ACHN (cell line): ENCODE measurements at regions not wholly inside any gene's neighbourhood (a gene's known extent, or its start where the extent isn't known, plus 50 kb on each side); places are given as distances from the start of the nearest gene placed in this dataset.
A peak's percentile ranks its signal among the peaks of the same experiment; 100 is the strongest.

Source experiments
- DNase-seq: peaks from one replicate; pipeline ENCODE4 v3.0.0-alpha.2; 2015
- in situ Hi-C: cut with HindIII; loops from 2 replicates; pipeline ENCODE4 v1.10.0; 2017; ENCODE audit warnings: low sequenced_read_pairs, low pct_ligation_motif_present, low pct_unique_long_range_greater_than_20kb

DNA sequence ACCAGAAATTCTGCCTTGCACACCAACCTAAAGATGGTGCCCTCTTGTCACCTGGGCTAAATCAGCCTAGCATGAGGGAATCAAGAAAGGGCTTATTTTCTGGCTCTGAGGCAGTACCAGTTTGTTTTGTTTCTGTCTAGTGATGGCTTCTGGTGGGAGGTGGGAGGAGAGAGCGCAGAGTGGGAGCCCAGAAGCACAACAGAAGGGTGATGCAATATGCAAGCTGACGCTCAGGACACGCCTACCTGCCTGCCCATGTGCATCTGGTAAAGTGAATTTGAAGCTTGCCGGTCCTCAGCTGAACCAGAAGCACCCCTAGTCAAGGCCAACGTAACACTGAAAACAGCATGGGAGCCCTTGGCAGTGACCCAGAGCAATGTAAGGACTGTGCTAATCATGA, 138.4 kb upstream of the TIAM1 start:
- no peak for DNase-seq
- in situ Hi-C loops = no loop called here

DNA sequence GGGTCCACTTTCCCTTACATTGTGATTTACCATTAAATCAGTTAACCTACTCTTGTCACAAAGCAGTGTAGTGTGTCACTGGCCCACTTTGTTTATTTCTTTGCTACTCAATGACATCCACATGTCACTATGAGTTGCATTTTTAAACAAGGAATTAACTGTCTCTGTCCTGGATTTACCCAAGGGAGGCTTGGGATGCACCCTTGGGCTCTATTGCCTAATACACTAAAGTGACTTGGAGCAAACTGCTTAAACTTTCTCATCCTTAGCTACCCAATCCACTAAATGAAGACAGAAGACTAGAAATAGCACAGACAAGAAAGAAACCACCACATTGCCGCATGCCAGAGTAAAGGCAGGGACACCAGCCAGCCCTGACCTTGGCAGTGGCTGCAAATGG, 136.2 kb upstream of the TIAM1 start:
- in situ Hi-C loops = no loop called here
- no peak for DNase-seq

DNA sequence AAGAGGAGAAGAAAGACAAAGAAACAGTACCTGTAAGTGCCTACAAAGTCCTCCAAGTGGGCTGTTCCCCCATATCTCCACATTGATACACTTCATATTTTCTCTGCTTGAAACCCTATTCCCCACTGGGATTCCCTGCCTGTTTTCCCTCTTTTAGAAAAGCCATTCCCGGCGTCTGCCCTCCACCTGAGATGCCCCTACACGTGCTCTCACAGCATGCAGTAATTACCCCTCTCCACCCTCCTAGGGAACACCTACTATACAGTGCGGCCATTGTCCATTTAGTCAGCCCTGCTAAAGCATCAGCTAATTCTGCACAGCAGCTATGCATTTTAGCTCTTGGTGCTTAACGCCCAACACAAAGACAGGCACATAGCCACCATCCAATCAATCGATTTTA, 135.7 kb upstream of the TIAM1 start:
- in situ Hi-C loops = no loop called here

DNA sequence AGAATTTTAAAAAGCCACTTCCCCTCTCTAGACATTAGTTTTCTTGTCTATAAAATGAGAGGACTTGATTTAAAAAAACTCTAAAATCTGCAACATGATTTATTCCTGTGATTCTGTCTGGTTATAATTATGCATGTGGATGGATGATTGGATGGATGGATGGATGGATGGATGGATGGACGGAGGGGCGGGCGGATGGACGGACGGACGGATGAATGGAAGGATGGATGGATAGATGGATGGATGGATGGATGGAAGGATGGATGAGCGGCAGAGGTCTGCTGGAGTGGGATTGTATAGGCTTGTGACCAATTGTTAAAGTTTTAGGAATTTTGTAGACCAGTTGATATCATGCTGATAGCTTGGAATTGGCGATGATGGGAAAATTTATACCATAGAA, 135.2 kb upstream of the TIAM1 start:
- no peak for DNase-seq
- in situ Hi-C loops = no loop called here

More for the DNA sequence above, 135.7 kb upstream of the TIAM1 start:
- no peak for DNase-seq

DNA sequence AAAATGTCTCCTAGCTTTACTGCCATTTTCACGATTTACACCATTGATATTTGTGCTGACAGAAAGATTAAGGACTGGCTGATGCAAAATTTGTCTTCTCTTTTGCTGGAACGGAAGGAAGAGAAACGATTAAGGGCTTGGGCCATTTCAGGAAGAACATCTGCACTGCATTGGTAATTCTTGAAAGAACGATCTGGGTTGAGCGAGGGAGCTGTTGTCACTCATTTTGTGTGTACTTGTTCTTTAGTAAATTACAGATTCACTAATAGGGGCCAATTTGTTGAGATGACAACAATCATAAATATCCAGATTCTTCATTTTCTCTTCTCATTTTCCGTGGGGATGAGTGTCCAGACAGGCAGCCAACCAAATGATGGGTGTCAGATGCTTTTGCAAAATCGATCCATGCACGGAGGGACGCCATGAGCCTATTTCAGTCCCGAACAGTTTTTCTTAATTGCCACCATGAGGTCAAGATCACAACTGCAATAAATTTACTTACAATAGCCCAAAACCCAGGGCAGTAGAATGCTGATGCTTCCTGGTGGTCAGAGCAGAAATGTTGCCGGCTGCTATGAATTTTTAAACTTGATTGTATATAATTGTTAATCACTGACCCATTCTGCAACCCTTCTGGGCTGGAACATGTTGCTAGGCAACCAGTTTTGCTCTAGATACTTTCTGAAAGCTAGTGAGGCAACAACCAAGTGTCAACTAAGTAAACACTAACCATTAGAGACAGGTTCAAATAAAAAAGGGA, 132.4 kb upstream of the TIAM1 start:
- in situ Hi-C loops = no loop called here

DNA sequence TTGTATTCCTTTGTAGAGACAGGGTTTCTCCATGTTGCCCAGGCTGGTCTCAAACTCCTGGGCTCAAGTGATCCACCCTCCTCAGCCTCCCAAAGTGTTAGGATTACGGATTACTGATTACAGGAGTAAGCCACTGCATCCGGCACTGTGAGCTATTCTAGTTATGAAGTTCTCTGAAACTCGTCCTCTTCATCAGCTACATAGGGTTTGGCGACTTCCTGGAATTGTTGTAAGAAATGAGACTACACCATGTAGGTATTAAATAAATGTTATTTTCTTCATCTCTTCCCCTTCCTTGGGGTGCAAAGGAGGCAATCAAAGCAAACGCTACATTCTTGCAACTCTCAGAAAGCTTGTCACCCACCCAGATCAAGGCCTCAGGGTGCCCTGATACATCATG, 131.2 kb upstream of the TIAM1 start:
- in situ Hi-C loops = no loop called here

More for the DNA sequence above, 132.4 kb upstream of the TIAM1 start:
- no peak for DNase-seq

DNA sequence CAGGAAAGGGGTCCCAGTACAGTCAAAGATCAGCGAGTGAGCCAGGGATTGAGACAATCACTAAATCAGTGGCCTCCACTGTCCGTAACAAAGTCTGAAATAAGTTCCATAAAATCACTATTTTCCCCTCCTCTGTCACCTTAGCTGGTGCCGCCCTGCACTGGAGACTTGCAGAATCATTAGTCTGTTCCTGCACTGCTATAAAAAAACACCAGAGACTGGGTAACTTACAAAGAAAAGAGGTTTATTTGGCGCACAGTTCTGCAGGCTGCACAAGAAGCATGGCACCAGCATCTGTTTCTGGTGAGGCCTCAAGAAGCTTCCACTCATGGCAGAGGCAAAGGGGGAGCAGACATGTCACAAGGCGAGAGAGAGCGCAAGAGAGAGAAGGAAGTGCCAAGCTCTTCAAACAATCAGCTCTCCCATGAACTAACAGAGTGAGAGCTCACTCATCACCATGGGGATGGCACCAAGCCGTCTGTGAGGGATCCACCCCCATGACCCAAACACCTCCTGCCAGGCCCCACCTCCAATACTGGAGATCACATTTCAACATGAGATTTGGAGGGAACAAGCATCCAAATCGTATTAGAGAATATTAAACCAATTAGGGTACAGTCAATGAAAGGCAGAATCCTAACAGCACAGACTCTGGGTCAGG, 129.8 kb upstream of the TIAM1 start:
- in situ Hi-C loops = no loop called here
- DNase-seq = no peak

More for the DNA sequence above, 131.2 kb upstream of the TIAM1 start:
- DNase-seq = no peak

DNA sequence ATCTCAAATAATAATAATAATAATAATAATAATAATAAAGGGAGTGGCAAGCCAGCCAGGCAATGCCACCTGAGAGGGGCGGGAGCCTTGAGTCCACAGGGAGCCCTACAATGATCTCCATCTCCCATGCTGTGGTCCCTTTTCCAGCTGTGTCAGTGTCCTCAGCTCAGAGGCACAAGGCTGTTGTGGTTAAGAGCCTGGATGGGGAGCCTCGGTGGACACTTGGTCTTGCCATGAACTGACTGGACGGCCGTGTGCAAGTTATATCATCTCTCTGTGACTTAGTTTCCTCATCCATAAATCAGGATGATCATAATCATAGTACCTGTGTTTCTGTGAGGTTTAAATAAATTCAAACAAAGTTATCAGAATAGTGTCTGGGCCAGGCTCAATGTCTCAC, 127.8 kb upstream of the TIAM1 start:
- in situ Hi-C loops = no loop called here

DNA sequence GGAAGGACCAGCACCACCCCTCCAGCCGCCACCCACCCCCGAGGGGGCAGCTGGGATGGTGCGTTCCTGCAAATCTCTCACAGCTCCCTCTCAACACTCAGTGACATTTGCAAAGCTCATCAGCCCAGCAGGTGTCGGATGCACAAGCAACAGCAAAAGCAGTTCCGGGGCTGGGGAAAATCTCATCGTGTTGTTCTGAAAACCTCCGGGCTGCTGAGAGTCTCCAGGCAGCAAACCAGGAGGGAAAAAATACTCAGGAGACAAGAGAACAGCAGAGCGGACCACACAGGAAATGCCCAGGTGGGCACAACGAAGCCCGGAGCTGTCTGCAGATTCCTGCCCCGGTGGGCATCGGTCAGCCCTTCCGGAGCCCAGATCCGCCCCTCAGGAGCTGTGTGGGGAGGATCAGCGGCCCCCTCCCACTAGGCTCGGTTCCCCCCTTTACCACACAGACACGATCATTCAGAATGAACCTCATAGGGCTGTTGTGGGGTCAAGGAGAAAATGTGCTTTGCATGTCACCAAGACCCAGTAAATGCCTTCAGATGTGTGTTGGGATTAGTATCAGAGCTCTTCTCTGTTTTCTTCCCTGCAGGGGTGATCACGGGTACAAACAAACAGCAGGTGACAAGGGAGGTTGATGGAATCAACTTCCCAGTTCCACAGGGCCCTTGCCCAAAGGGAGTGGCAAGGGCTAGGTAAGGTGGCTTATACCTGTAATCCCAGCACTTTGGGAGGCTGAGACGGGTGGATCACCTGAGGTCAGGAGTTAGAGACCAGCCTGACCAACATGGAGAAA, 127.0 kb upstream of the TIAM1 start:
- no peak for DNase-seq
- in situ Hi-C loops = no loop called here

More for the DNA sequence above, 127.8 kb upstream of the TIAM1 start:
- no peak for DNase-seq

DNA sequence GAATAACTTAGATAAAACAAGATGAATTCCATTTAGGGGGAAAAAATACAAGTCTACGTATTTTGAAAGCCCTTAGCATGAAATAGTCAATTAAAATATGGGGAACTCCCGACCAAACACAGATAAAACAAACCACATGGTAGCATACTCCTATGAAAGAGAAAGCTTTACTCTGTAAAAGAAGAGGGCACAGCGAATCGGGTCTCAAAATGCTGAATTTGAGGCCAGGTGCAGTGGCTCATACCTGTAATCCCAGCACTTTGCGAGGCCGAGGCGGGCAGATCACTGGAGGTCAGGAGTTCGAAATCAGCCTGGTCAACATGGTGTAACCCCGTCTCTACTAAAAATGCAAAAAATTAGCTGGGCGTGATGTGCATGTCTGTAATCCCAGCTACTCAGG, 116.9 kb upstream of the TIAM1 start:
- in situ Hi-C loops = no loop called here
- DNase-seq = no peak

DNA sequence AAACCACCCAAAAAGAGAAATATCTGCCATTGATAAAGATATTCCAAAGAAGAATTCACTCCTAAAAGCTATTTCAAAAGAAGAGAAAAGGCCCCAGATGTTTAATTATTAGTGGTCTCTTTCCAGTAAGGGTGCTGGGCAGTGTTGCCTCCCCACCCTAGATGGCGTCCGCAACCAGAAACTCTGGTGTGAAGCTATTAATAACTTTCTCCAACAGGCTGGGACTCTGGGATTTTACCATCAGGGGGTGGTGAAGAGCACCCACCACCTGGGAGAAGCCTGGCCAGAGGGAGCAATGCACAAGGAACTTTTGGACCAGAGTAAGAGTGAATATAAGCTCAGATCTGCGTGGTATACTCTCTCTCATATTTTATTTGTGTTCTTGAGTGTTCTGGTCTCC, 115.4 kb upstream of the TIAM1 start:
- DNase-seq = no peak
- in situ Hi-C loops = no loop called here

DNA sequence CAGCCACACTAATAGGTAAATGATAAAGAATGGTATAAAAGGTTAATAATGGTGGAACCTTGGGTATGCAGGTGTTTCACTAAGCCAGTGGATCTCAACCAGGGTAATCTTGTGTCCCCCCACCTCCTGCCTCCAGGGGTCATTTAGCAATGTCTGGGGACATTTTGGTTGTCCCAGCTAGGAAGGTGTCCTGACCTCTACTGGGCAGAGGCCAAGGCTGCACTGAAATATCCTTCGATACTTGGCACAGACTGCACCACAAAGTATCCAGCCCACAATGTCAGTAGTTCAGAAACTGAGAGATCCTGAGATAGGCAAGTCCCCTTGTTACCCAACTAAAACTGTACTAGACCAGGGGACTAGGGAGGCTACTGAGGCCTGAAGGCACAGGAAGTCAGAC, 113.6 kb upstream of the TIAM1 start:
- in situ Hi-C loops = no loop called here

DNA sequence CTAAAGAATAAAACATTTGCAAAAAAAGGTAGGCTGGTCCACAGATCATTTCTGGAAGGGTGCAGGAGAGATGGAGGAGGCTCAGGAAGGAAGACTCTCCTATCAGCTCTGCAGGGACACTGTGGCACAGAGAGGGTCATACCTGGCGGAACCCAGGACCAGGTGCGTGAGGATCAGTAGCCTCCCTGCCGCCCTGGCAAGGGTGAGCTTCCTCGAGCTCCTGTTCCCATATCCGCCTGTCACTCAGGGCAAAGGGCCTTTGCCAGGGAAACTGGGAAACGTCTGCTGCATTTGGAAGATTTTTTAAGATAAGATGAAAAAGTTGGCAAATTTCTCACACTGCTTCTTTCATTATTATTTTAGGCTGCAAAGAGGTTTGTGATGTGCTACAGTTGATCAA, 112.1 kb upstream of the TIAM1 start:
- in situ Hi-C loops = no loop called here
- DNase-seq = no peak

More for the DNA sequence above, 113.6 kb upstream of the TIAM1 start:
- DNase-seq = peak; percentile 3

DNA sequence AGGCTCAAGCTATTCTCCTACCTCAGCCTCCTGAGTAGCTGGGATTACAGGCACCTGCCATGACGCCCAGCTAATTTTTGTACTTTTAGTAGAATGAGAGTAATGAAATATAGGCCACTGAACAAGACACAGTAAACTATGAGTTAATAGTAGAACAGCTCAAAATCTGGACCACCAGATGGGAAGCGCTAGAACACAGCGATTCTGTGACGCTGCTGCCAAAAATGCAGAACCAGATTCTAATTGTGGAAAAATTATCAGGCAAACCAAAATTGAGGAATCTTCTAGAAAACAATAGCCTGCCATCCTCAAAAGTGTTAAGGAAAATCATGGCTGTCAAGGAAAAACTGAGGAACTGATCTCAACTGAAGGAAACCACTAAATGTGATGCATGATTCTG, 111.4 kb upstream of the TIAM1 start:
- in situ Hi-C loops = no loop called here
- no peak for DNase-seq

DNA sequence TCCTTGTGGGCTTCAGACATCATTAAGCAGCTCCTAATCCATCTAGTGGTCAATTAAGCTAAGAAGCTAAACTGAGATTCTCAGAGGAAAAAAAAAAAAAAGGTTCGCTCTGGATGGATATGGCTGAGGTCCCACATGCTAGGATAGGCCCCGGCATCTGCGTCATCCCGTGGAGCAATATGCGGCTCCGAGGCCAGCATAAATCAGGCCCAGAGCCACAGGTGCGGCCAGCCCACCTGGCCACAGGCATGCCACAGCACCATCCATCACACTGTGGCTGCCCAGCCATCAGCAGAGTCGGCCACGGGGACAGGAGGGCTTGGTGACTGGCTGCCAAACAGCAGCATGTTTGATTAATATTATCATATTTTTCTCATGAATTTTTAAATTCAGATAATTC, 106.9 kb upstream of the TIAM1 start:
- in situ Hi-C loops = no loop called here
- DNase-seq = no peak

DNA sequence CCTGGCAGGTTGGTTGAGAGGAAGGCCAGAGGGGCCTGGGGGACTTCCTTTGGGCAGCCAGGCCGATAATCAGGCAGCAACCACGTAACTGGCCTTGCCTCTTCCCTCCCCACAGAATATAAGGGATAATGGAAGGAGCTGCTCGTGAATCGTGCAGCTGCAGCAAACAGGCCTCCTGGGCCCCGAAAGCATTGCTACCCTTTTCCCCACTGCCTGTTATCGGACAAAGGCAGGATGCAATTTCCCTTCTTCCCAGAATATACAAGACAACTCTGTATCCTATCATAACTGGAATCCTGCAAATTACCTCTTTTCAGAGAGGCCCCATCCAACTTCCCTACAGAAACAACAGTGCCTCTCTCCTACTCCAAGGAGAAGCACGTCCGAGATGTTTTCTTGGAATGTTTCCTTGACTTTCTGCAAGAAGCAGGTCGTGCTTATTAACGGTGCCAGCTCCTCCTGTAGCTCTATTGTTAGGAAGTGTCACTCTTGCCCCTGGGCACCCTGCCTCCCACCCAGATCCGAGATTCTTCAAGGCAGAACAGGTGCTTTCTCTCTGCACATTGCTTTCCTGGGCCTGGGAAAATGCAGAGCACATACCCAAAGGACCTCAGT, 106.0 kb upstream of the TIAM1 start:
- DNase-seq = no peak
- in situ Hi-C loops = no loop called here

DNA sequence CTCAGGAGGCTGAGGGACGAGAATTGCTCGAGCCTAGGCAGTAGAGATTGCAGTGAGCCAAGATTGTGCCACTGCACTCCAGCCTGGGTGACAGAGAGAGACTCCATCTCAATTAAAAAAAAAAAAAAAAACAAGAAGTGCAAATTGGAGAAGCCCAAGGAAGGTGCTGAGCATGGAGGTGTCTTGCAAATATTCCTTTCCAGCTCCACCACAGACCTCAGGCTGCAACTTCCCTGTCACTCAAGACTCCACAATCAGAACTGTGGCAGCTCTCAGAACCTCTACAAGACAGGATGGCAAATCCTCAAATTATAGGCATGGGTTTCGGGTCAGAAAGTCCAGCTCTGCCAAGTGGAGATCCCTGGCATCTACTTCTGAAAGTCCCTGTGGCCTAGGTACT, 104.4 kb upstream of the TIAM1 start:
- DNase-seq = no peak
- in situ Hi-C loops = no loop called here

DNA sequence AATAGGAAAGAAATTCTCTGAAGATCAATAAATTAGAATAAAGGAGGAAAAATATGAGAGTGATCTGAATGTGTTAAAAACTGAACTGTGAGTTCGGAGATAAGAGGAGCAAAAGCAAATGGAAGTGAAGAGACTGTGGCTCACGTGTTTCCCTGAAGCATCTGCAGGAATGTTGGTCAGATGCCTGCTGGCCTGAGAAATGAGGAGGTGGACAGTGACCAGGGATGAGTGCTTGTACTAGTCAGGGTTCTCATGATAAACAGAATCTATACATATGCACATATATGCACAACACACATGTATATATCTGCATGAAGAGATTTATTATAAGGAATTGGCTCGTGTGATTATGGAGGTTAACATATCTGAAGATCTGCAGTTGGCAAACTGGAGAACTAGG, 103.4 kb upstream of the TIAM1 start:
- in situ Hi-C loops = no loop called here
- DNase-seq = no peak

DNA sequence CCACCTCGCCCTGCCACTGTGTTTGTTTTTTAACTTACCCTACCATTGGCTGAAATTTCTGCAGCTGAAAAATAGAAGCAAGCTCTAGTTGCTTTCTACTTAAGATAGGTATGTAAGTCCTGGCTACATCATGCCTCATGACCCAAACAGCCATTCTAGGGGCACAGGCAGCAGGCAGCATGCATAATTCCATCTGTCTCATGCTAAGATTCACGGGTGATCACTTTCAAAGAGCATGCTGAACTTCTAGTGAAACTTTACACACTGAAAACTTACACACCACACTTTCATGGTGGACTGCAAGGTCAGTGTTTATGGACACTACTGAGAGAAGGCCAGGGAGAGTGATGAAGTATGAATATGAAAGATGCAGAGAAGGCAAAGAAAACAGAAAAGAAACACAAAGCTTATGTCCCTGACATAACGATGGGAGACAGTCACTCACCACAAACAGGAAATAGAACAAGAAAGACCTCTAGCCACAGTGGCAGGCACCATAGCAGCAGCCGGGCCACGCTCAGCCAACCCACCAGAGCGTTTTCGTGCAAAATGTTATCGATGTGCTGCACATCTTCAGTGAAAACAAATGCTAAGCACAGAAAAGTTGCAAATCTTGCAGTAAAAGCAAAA, 102.3 kb upstream of the TIAM1 start:
- in situ Hi-C loops = no loop called here
- DNase-seq = no peak
